ENCODE measurements at regions not wholly inside any gene's neighbourhood (a gene's known extent, or its start where the extent isn't known, plus 50 kb on each side); places are given as distances from the start of the nearest gene placed in this dataset.
"Not testable (repeated sequence)": the region's sequence is repeated elsewhere in the genome, so short reads cannot be mapped to it uniquely, and the experiment has no call there.

DNA sequence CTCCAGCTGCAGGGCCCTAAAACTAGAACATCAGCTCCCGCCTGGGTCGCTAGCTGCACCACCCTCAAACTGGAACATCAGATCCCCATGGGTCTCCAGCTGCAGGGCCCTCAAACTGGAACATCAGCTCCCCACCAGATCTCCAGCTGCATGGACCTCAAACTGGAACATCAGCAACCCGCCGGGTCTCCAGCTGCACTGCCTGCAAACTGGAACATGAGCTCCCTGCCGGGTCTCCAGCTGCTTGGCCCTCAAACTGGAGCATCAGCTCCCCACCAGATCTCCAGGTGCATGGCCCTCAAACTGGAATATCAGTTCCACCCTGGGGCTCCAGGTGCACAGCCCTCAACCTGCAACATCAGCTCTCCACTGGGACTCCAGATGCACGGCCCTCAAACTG is 82.7 kb downstream of the TFRC start:
- not testable (repeated sequence) for DNase-seq (ENCODE audit: low spot score); H3K9ac ChIP-seq (ENCODE audit: low read depth in 1 of 2, low read length in 2 of 2); H3K36me3 ChIP-seq (ENCODE audit: control insufficient read depth in 4 of 4, insufficient read depth in 3 of 4, low read depth in 1 of 4, low read length in 3 of 4); H3K4me1 ChIP-seq (ENCODE audit: control insufficient read depth in 4 of 4, insufficient read depth in 4 of 4, low read length in 3 of 4); H3K27me3 ChIP-seq (ENCODE audit: control insufficient read depth in 4 of 4, insufficient read depth in 4 of 4, low read length in 3 of 4); H3K9me3 ChIP-seq (ENCODE audit: control insufficient read depth in 4 of 4, low read length in 3 of 4); H3K27ac ChIP-seq (ENCODE audit: low read depth in 1 of 2, low read length in 2 of 2); H3K4me3 ChIP-seq (ENCODE audit: low read depth in 1 of 3, low read length in 3 of 3)
- WGBS: 93% methylated on average over 6 of the region's 6 CpGs

GRCh38 chr3:195996314-195996713 is 85.6 kb downstream of the TFRC start:
- not testable (repeated sequence) for H3K9ac ChIP-seq (ENCODE audit: low read depth in 1 of 2, low read length in 2 of 2); DNase-seq (ENCODE audit: low spot score)
- WGBS: 79% methylated on average over 10 of the region's 18 CpGs

DNA sequence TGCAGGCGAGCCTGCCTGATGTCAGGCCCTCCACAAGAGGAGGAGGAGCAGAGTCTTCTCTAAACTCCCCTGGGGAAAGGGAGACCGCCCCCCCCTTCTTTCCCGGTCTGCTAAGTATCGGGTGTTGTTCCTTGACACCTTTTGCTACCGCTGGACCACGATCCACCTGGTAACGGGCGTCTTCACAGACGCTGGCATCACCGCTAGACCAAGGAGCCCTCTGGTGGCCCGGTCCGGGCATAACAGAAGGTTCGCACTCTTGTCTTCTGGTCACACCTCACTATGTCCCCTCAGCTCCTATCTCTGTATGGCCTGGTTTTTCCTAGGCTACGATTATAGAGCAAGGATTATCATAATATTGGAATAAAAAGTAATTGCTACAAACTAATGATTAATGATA is 86.0 kb upstream of the TNK2 start:
- 25% methylated on average over 14 of the region's 14 CpGs for WGBS

More at GRCh38 chr3:195996314-195996713, 85.6 kb downstream of the TFRC start:
- H3K4me3 ChIP-seq (ENCODE audit: low read depth in 1 of 3, low read length in 3 of 3); H3K27ac ChIP-seq (ENCODE audit: low read depth in 1 of 2, low read length in 2 of 2); H3K9me3 ChIP-seq (ENCODE audit: control insufficient read depth in 4 of 4, low read length in 3 of 4); H3K4me1 ChIP-seq (ENCODE audit: control insufficient read depth in 4 of 4, insufficient read depth in 4 of 4, low read length in 3 of 4); H3K36me3 ChIP-seq (ENCODE audit: control insufficient read depth in 4 of 4, insufficient read depth in 3 of 4, low read depth in 1 of 4, low read length in 3 of 4); H3K27me3 ChIP-seq (ENCODE audit: control insufficient read depth in 4 of 4, insufficient read depth in 4 of 4, low read length in 3 of 4): not testable (repeated sequence)

DNA sequence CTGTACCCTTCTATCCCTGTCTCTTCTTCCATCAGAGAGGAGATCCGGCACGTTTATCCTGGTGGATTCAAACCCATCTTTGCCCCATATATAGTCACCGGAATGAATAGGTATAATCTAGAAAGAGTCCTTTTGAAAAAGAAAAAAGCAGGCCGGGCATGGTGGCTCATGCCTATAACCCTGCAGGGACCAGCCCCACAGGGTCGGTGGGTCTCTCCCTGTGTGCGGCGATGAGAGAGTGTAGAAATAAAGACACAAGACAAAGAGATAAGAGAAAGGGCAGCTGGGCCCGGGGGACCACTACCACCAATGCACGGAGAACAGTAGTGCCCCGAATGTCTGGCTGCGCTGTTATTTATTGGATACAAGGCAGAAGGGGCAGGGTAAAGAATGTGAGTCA is 85.3 kb upstream of the TNK2 start:
- not testable (repeated sequence) for H3K27me3 ChIP-seq (ENCODE audit: control insufficient read depth in 4 of 4, insufficient read depth in 4 of 4, low read length in 3 of 4); H3K36me3 ChIP-seq (ENCODE audit: control insufficient read depth in 4 of 4, insufficient read depth in 3 of 4, low read depth in 1 of 4, low read length in 3 of 4); H3K4me3 ChIP-seq (ENCODE audit: low read depth in 1 of 3, low read length in 3 of 3); H3K9ac ChIP-seq (ENCODE audit: low read depth in 1 of 2, low read length in 2 of 2); H3K4me1 ChIP-seq (ENCODE audit: control insufficient read depth in 4 of 4, insufficient read depth in 4 of 4, low read length in 3 of 4); DNase-seq (ENCODE audit: low spot score); H3K27ac ChIP-seq (ENCODE audit: low read depth in 1 of 2, low read length in 2 of 2); H3K9me3 ChIP-seq (ENCODE audit: control insufficient read depth in 4 of 4, low read length in 3 of 4)
- WGBS: 90% methylated on average over 11 of the region's 11 CpGs

More for the DNA sequence above, 86.0 kb upstream of the TNK2 start:
- not testable (repeated sequence) for H3K4me3 ChIP-seq (ENCODE audit: low read depth in 1 of 3, low read length in 3 of 3); H3K9me3 ChIP-seq (ENCODE audit: control insufficient read depth in 4 of 4, low read length in 3 of 4); H3K36me3 ChIP-seq (ENCODE audit: control insufficient read depth in 4 of 4, insufficient read depth in 3 of 4, low read depth in 1 of 4, low read length in 3 of 4); H3K27ac ChIP-seq (ENCODE audit: low read depth in 1 of 2, low read length in 2 of 2); H3K9ac ChIP-seq (ENCODE audit: low read depth in 1 of 2, low read length in 2 of 2); H3K4me1 ChIP-seq (ENCODE audit: control insufficient read depth in 4 of 4, insufficient read depth in 4 of 4, low read length in 3 of 4); H3K27me3 ChIP-seq (ENCODE audit: control insufficient read depth in 4 of 4, insufficient read depth in 4 of 4, low read length in 3 of 4)
- TF ChIP-seq CTCF (IDR thresholded peaks at IDR 0.05; ENCODE audit: low read depth, low read length, missing input control) (peak; percentile 31), RAD21 (IDR thresholded peaks at IDR 0.05) (peak; percentile 35 to 55)
- DNase-seq (ENCODE audit: low spot score): peak; percentile 53

- H3K27me3 ChIP-seq (ENCODE audit: control insufficient read depth in 4 of 4, insufficient read depth in 4 of 4, low read length in 3 of 4); H3K36me3 ChIP-seq (ENCODE audit: control insufficient read depth in 4 of 4, insufficient read depth in 3 of 4, low read depth in 1 of 4, low read length in 3 of 4); H3K9ac ChIP-seq (ENCODE audit: low read depth in 1 of 2, low read length in 2 of 2); DNase-seq (ENCODE audit: low spot score); H3K4me1 ChIP-seq (ENCODE audit: control insufficient read depth in 4 of 4, insufficient read depth in 4 of 4, low read length in 3 of 4); H3K9me3 ChIP-seq (ENCODE audit: control insufficient read depth in 4 of 4, low read length in 3 of 4); H3K4me3 ChIP-seq (ENCODE audit: low read depth in 1 of 3, low read length in 3 of 3); H3K27ac ChIP-seq (ENCODE audit: low read depth in 1 of 2, low read length in 2 of 2): not testable (repeated sequence)
- 93% methylated on average over 18 of the region's 20 CpGs for WGBS
Observed at GRCh38 chr3:195992956-195993595, 84.7 kb upstream of the TNK2 start.

DNA sequence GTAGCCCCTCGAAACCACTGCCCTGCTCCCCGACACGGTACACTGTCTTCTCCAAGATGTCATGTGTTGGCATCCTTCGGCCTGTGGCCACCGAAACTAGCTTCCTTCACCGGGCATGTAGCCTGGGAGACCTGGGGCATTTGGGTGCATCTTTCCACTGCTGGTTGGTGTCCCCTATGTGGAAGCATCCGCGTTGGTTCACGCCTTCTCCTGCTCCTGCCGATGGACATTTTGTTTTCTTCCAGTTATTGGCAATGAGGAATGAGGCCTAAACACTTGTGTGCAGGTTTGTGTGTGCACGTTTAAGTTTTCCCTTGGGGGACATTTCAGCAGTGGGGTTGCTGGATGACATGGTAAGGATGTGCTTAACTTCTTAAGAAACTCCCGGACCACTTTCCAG is 83.6 kb upstream of the TNK2 start:
- H3K27me3 ChIP-seq (ENCODE audit: control insufficient read depth in 4 of 4, insufficient read depth in 4 of 4, low read length in 3 of 4); H3K27ac ChIP-seq (ENCODE audit: low read depth in 1 of 2, low read length in 2 of 2); DNase-seq (ENCODE audit: low spot score); H3K4me1 ChIP-seq (ENCODE audit: control insufficient read depth in 4 of 4, insufficient read depth in 4 of 4, low read length in 3 of 4); H3K36me3 ChIP-seq (ENCODE audit: control insufficient read depth in 4 of 4, insufficient read depth in 3 of 4, low read depth in 1 of 4, low read length in 3 of 4); H3K9me3 ChIP-seq (ENCODE audit: control insufficient read depth in 4 of 4, low read length in 3 of 4); H3K4me3 ChIP-seq (ENCODE audit: low read depth in 1 of 3, low read length in 3 of 3); H3K9ac ChIP-seq (ENCODE audit: low read depth in 1 of 2, low read length in 2 of 2): not testable (repeated sequence)
- 94% methylated on average over 9 of the region's 12 CpGs for WGBS

GRCh38 chr3:195991243-195991642 is 82.9 kb upstream of the TNK2 start:
- 86% methylated on average over 12 of the region's 12 CpGs for WGBS
- not testable (repeated sequence) for DNase-seq (ENCODE audit: low spot score)

DNA sequence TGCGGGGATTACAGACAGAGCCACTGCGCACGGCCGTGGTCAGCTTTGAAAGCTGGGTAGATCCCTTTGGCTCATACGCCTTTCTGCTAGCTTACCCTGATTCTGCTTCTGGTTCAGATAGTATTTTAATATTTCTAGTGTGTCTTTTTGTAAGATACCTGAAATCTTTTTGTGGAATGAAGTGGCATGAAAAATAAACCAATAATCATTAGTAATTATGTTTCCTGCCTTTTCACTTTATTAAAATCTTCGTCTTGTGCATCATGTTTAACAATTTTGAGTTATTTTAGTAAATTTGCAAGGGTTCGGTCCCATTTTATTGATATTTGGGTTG is 82.5 kb upstream of the TNK2 start:
- H3K27me3 ChIP-seq (ENCODE audit: control insufficient read depth in 4 of 4, insufficient read depth in 4 of 4, low read length in 3 of 4); H3K36me3 ChIP-seq (ENCODE audit: control insufficient read depth in 4 of 4, insufficient read depth in 3 of 4, low read depth in 1 of 4, low read length in 3 of 4); H3K27ac ChIP-seq (ENCODE audit: low read depth in 1 of 2, low read length in 2 of 2); DNase-seq (ENCODE audit: low spot score); H3K9me3 ChIP-seq (ENCODE audit: control insufficient read depth in 4 of 4, low read length in 3 of 4); H3K4me1 ChIP-seq (ENCODE audit: control insufficient read depth in 4 of 4, insufficient read depth in 4 of 4, low read length in 3 of 4): not testable (repeated sequence)
- Histone ChIP-seq H3K9ac (ENCODE audit: low read depth in 1 of 2, low read length in 2 of 2) (peak overlapping the region in 1 of 2 donors; percentile 49), H3K4me3 (ENCODE audit: low read depth in 1 of 3, low read length in 3 of 3) (peak overlapping the region in 2 of 3 donors; percentile 48 to 66)
- WGBS: 45% methylated on average over 7 of the region's 7 CpGs

More at GRCh38 chr3:195991243-195991642, 82.9 kb upstream of the TNK2 start:
- H3K9ac ChIP-seq (ENCODE audit: low read depth in 1 of 2, low read length in 2 of 2); H3K9me3 ChIP-seq (ENCODE audit: control insufficient read depth in 4 of 4, low read length in 3 of 4); H3K27me3 ChIP-seq (ENCODE audit: control insufficient read depth in 4 of 4, insufficient read depth in 4 of 4, low read length in 3 of 4); H3K36me3 ChIP-seq (ENCODE audit: control insufficient read depth in 4 of 4, insufficient read depth in 3 of 4, low read depth in 1 of 4, low read length in 3 of 4); H3K27ac ChIP-seq (ENCODE audit: low read depth in 1 of 2, low read length in 2 of 2); H3K4me3 ChIP-seq (ENCODE audit: low read depth in 1 of 3, low read length in 3 of 3); H3K4me1 ChIP-seq (ENCODE audit: control insufficient read depth in 4 of 4, insufficient read depth in 4 of 4, low read length in 3 of 4): not testable (repeated sequence)

Measured in liver (tissue), 8 donors.